ENCODE measurements at regions not wholly inside any gene's neighbourhood (a gene's known extent, or its start where the extent isn't known, plus 50 kb on each side); places are given as distances from the start of the nearest gene placed in this dataset.

DNA sequence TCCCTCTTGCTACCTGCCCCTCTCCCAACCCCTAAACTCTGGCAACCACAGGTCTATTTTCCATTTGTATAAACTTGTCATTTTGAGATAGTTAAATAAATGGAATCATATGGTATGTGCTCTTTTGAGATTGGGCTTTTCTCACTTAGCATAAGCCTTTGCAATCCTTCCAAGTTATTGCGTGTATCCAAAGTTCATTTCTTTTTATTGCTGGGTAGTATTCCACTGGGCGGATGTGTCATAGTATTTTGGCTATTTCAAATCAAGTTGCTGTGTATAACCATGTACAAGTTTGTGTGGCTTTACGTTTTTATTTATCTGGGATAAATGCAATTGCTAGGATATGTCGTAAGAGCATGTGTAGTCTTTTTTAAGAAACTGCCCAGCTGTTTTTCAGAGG, 55.5 kb upstream of the CUL3 start:
- Histone ChIP-seq H3K9me2 (ENCODE audit: insufficient read depth) (0 out of 2 replicates have a peak, but pooled peaks cover 3% of the 10 kb centered on the region), H2AFZ (no peak overlapping the region), H3K4me2 (no peak overlapping the region), H3K4me1 (ENCODE audit: insufficient read depth) (no peaks in the 10 kb centered on the region; the same call in 1 of the 2 replicates), H4K20me1 (replicated peaks; ENCODE audit: insufficient read depth) (no peaks in the 10 kb centered on the region), H3K79me2 (replicated peaks; ENCODE audit: insufficient read depth) (no peaks in the 10 kb centered on the region), H3K27ac (ENCODE audit: low read depth) (no peak overlapping the region), H3K36me3 (ENCODE audit: insufficient read depth) (no peaks in the 10 kb centered on the region), H3F3A (replicated peaks; ENCODE audit: low read depth) (no peaks in the 10 kb centered on the region), H3K4me3 (no peak overlapping the region), H3K27me3 (ENCODE audit: insufficient read depth) (no peaks in the 10 kb centered on the region)
- H3K36me3 Mint-ChIP-seq (ENCODE audit: low read depth): no peaks in the 10 kb centered on the region
- ATAC-seq (no peak), DNase-seq (ENCODE audit: low spot score) (no peak)
- no peak overlapping the region for H3K4me3 Mint-ChIP-seq
- H3K27me3 Mint-ChIP-seq (ENCODE audit: insufficient read depth, low read depth, poor library complexity): peaks cover 6% of the 10 kb centered on the region
- H3K4me1 Mint-ChIP-seq: peaks cover 3% of the 10 kb centered on the region
- H3K27ac Mint-ChIP-seq: no peak overlapping the region
- peaks cover 11% of the 10 kb centered on the region; the same call in 2 of the 3 replicates for H3K9me3 Mint-ChIP-seq
- TF ChIP-seq REST (IDR thresholded peaks at IDR 0.05; ENCODE audit: unreplicated experiment) (no peak), STAT1 (IDR thresholded peaks at IDR 0.05; ENCODE audit: unreplicated experiment) (no peak), CTCF (conservative IDR thresholded peaks at IDR 0.05; ENCODE audit: low read depth in 2 of 2) (no peak), ETS1 (IDR thresholded peaks at IDR 0.05) (no peak), NANOG (IDR thresholded peaks at IDR 0.05; ENCODE audit: borderline replicate concordance) (no peak), POLR2AphosphoS5 (IDR thresholded peaks at IDR 0.05; ENCODE audit: low read depth) (no peak), ZNF114 (CRISPR knock-in tag; IDR thresholded peaks at IDR 0.05) (no peak), JUNB (IDR thresholded peaks at IDR 0.05; ENCODE audit: unreplicated experiment) (no peak), ZNF331 (CRISPR knock-in tag; IDR thresholded peaks at IDR 0.05; ENCODE audit: low read depth) (no peak), EZH2 (IDR thresholded peaks at IDR 0.05; ENCODE audit: low read depth, unreplicated experiment) (no peak)
- TF ChIP-seq, protein P1, sequence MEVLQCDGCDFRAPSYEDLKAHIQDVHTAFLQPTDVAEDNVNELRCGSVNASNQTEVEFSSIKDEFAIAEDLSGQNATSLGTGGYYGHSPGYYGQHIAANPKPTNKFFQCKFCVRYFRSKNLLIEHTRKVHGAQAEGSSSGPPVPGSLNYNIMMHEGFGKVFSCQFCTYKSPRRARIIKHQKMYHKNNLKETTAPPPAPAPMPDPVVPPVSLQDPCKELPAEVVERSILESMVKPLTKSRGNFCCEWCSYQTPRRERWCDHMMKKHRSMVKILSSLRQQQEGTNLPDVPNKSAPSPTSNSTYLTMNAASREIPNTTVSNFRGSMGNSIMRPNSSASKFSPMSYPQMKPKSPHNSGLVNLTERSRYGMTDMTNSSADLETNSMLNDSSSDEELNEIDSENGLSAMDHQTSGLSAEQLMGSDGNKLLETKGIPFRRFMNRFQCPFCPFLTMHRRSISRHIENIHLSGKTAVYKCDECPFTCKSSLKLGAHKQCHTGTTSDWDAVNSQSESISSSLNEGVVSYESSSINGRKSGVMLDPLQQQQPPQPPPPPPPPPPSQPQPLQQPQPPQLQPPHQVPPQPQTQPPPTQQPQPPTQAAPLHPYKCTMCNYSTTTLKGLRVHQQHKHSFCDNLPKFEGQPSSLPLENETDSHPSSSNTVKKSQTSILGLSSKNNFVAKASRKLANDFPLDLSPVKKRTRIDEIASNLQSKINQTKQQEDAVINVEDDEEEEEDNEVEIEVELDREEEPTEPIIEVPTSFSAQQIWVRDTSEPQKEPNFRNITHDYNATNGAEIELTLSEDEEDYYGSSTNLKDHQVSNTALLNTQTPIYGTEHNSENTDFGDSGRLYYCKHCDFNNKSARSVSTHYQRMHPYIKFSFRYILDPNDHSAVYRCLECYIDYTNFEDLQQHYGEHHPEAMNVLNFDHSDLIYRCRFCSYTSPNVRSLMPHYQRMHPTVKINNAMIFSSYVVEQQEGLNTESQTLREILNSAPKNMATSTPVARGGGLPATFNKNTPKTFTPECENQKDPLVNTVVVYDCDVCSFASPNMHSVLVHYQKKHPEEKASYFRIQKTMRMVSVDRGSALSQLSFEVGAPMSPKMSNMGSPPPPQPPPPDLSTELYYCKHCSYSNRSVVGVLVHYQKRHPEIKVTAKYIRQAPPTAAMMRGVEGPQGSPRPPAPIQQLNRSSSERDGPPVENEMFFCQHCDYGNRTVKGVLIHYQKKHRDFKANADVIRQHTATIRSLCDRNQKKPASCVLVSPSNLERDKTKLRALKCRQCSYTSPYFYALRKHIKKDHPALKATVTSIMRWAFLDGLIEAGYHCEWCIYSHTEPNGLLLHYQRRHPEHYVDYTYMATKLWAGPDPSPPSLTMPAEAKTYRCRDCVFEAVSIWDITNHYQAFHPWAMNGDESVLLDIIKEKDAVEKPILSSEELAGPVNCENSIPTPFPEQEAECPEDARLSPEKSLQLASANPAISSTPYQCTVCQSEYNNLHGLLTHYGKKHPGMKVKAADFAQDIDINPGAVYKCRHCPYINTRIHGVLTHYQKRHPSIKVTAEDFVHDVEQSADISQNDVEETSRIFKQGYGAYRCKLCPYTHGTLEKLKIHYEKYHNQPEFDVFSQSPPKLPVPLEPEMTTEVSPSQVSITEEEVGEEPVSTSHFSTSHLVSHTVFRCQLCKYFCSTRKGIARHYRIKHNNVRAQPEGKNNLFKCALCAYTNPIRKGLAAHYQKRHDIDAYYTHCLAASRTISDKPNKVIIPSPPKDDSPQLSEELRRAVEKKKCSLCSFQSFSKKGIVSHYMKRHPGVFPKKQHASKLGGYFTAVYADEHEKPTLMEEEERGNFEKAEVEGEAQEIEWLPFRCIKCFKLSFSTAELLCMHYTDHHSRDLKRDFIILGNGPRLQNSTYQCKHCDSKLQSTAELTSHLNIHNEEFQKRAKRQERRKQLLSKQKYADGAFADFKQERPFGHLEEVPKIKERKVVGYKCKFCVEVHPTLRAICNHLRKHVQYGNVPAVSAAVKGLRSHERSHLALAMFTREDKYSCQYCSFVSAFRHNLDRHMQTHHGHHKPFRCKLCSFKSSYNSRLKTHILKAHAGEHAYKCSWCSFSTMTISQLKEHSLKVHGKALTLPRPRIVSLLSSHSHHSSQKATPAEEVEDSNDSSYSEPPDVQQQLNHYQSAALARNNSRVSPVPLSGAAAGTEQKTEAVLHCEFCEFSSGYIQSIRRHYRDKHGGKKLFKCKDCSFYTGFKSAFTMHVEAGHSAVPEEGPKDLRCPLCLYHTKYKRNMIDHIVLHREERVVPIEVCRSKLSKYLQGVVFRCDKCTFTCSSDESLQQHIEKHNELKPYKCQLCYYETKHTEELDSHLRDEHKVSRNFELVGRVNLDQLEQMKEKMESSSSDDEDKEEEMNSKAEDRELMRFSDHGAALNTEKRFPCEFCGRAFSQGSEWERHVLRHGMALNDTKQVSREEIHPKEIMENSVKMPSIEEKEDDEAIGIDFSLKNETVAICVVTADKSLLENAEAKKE (CRISPR knock-in tag; IDR thresholded peaks at IDR 0.05): no peak

Data from GM23338 (cell line).